HG02885 (cell line): ENCODE measurements at regions not wholly inside any gene's neighbourhood (a gene's known extent, or its start where the extent isn't known, plus 50 kb on each side); places are given as distances from the start of the nearest gene placed in this dataset.
"Not testable (repeated sequence)": the region's sequence is repeated elsewhere in the genome, so short reads cannot be mapped to it uniquely, and the experiment has no call there.

Source experiments
- ATAC-seq: cut with Tn5 transposase; IDR thresholded peaks from one replicate; pipeline ENCODE4 v1.9.1; 2021; ENCODE audit warnings: mild to moderate bottlenecking; ENCODE audit not compliant: unreplicated experiment, poor library complexity

DNA sequence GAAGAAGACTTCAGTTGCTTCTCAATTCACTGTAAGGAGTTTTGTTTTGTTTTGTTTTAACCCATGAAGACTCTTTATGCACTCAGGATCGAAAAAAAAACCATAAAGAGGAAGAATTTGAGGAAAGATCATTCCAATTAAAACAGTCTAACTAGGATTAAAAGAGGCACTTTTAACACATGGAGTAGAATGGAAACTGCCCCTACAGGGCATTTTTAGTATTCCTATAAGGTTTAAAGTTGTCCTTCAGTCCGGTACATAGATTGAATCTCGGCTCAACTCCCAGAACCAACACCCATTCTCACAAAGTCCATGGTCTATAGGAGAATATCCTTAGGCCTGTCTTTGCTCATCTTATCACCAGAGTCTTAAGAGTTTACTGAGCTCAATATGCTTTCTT lies 469.6 kb downstream of the DTWD2 start:
- ATAC-seq: no peak

DNA sequence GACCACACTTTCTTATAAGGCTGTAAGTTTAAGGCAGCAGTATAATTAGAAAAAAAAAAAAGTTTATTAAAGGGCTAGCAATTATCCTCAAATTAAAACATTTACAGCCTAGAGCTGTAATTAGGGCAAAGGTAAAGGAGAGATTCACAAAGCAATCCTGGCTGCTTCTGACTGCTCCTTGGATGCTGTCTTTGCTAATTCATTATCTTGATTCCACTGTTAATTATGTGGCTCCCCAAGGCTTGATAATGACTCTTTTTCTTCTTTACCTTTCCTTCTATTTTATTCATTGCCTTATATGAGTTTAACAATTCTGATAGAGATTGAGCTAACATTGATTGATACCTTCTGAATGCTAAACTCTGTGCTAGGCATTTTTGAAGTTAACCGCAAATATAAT lies 476.5 kb downstream of the DTWD2 start:
- ATAC-seq: no peak

DNA sequence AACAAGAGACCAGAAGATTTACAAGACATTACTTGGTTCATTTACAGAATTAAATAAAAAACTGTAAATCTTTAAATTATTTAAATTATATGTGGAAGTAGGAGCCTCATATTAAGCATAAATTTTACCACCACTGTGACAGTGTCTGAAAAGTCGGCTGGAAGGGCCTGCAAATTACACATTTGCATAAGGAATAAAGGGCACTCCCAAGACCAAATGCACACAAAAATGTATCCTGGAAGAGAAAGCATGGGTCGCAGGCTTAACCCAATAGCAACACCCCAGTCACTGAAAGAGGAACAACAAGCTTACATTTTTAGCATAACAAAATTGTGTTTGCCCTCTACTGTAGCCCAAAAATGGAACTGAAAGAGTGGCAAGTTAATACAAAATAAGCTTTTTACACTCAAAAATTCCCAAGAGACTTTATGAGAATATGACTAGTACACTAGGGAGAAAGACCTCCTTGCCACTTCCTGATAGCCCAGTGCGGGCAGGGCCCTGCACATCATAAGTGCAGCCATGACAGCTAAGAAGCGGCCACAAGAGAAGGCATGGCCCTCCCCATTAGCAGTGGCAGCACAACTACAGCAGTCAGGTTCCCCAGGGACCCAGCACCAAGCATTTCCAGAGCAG lies 482.0 kb downstream of the DTWD2 start:
- ATAC-seq: peak; percentile 81

DNA sequence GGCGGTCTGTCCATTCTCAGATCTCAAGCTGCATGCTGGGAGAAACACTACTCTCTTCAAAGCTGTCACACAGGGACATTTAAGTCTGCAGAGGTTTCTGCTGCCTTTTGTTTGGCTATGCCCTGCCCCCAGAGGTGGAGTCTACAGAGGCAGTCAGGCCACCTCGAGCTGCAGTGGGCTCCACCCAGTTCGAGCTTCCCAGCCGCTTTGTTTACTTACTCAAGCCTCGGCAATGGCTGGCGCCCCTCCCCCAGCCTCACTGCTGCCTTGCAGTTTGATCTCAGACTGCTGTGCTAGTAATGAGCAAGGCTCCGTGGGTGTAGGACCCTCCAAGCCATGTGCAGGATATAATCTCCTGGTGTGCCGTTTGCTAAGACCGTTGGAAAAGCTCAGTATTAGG lies 486.1 kb downstream of the DTWD2 start:
- ATAC-seq: not testable (repeated sequence)

DNA sequence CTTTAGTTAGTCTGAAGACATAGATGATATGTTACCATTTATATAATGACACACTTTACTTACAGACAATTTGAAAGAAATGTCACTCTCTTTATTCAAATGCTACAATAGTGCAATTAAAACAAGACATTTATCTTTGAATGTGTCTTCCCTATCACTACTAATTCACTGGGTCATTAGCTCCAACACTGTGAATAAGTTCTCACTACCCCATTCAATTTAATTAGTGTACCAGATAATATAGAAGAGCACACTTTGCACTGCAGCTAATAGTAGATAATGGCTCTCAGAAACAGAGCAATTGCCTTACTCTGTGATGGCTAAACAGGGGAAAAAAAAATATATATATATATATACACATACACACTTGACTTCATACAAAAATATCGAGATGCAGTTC lies 497.0 kb downstream of the DTWD2 start:
- ATAC-seq: no peak

DNA sequence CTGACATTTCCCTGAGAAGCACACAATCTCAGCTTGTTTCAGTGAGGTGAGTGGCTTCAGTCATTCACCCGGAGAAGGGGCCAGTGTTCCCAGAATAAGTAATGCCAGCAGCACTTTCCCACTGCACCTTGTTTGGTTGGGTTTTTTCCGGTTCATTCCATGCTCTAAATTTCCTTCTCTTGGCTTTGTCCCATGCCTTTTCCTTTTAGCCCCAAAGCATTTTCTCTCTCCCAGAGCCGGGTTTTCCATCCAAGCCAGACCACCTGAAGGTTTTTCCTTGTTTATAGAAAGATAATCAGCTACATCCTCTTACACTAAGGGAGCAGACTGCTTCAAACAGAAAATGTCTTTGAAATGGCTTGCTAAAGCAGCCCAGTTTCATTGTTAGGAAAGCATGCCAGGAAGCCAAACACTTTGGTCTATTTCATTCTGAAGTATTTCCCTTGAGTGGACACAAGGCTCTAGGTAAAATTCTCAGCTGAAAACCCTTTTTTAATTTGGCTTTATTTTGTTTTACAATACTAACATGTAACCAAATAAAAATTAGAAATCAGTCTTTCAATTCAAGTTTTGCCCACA lies 501.6 kb downstream of the DTWD2 start:
- ATAC-seq: no peak

DNA sequence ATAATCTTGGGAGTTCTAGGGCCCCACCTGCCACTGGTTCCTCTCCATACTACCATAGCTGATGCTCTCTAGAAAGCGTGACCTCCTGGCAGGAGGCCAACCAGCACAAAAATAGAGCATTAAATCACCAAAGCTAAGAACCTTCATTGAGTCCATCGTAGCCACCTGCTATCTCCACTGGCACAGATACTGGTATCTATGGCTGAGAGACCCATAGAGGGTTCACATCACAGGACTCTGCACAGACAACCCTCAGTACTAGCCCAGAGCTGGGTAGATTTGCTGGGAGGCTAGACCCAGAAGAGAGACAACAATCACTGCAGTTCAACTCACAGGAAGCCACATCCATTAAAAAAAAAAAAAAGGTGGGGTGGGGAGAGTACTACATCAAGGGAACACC lies 509.1 kb downstream of the DTWD2 start:
- ATAC-seq: no peak

DNA sequence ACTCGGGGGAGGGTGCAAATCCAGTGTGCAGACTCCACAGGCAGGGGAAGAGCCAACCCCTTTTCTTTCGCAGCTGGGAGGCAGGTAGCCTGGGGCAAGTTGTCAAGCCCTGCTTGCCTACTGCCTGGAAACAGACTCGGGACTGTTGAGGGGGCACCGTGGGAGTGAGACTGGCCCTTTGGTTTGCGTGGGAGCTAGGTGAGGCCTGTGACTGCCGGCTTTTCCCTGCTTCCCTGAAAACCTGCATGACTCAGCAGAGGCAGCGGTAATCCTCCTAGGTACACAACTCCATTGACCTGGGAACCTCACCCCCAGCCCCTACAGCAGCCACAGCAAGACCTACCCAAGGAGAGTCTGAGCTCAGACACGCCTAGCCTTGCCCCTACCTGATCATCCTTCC lies 509.5 kb downstream of the DTWD2 start:
- ATAC-seq: no peak

DNA sequence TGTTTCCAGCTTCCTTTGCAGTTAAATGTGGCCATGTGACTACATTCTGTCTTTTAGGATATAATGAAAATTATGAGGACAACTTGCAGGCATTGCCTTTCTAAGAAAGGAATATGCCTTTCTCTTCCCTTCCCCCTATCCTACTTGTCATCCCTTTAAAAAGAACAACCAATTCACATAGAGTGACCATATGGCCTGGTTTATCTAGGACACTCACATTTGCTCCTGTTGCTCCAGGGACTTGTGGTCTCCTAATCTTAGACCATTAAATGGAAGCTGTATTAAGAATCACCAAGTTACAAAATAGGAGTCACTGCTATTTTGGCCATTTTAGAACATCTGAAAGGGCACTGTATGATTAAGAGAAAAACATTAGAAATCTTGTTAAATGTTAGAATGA lies 520.3 kb downstream of the DTWD2 start:
- ATAC-seq: no peak

DNA sequence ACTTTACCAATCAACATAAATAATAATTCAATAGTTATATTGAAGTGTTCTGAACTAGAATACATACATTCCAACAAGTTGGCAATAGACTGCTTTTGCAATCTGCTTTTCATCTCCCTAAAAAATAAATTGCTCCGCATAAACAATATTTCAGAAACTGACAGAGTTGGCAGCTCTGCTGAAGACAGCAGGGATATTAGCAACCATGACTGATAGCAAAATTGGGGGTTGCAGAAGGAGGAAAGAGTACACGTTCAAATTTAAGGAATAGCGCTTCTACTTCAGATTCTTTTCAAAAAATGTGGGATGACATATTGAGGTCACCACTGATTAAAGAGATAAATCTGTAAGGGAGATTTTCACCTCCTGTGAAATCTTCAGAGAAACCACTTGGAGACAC lies 521.2 kb downstream of the DTWD2 start:
- no peak for ATAC-seq

DNA sequence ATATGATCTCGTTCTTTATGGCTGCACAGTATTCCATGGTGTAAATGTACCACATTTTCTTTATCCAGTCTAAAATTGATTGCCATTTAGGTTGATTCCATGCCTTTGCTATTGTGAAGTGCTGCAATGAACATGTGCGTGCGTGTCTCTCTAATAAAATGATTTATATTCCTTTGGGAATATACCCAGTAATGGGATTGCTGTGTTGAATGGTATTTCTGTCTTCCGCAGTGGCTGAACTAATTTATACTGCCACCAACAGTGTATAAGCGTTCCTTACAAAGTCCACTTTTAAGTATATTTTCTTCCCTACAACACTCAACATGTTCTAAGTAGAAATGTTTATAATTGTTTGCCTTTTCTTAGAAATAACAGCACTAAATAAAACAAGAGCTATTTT lies 521.9 kb downstream of the DTWD2 start:
- no peak for ATAC-seq

DNA sequence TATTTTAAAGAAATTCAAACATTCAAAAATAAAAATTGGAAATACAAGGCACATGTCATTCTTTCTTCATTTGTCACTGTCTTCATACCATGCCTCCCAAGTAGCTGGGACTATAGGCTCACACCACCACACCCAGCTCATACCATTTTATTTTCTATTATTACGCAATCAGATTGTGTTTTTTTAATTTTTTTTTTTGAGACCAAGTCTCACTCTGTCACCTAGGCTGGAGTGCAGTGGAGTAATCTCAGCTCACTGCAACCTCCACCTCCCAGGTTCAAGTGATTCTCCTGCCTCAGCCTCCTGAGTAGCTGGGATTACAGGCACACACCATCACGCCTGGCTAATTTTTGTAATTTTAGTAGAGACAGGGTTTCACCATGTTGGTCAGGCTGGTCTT lies 526.1 kb downstream of the DTWD2 start:
- ATAC-seq: not testable (repeated sequence)

DNA sequence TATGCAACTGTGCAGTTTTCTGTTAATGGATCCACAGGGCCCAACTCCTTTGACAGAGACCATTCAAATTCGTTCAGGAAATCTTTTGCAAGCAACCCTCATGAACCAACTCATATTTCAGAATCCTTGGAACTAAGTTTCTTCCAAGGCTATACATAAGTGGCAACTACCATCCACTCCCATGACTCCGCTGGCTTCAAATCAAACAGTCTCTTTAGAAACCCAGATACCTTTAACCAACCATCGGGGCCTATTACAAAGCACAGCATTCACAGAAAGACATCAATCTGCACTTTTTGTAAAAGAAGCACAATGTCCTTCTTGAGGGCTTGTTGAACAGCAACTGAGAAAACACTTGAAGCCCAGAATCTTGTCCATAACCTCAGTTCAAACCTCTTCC lies 526.9 kb downstream of the DTWD2 start:
- ATAC-seq: no peak

DNA sequence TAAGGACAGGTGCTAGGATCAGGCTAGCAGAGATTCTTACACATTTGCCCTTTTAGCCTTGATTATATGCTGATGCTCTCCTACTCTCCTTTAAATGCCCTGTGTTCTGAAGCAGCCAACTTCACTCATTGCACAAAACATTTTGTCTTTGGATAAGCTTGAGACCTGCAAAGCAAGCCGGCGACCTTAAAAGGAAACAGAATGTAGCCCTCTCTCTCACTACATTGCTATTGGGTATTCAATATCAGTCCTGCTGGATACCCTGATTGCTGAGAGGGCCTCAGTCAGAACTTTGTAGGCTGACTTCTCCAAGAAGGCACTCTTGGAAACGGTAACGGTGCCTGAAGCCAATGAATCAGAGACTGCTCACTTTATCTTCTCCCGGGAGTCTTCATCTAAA lies 528.9 kb downstream of the DTWD2 start:
- ATAC-seq: no peak

DNA sequence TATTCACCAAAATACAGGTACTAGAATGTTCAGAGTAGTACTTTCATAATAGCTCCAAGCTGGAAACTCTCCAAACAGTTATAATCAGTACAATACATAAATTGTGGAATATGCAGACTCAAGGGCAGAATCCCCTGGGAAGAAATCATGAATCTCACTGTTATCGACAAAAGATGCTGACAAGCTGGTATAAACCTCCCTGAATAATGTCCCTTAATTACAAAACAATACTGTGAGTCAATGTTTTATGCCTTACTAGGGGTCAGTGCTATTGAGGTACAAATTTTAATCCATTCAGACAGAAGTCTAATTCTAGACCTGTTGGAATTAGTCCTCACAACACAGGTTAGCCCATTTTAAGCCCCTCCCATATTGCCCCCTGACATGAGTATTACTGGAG lies 532.3 kb downstream of the DTWD2 start:
- ATAC-seq: no peak

DNA sequence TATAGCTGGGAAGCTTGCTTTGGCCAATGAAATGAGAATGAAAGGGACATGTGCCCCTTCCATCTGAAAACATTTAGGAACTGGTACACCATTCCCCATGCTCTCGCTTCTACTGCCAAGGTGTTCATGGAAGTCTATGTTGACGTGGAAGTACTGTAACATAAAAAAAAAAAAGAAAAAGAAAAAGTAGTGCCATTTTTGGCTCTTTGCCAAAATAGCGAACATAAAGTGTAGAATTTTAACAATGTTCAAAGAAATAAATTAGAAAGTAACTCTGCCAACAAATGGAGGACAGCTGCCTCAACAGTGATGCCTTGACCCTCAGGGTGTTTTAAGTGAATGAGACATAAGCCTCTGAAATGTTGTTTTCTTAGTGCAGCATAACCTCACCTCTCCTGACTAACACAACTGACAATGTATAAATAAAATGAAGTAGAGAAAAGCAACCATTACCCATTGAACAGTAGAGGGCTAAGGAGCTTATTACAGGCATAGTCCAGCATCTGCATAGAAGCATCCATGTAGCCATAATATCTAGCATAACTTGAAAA lies 536.6 kb downstream of the DTWD2 start:
- ATAC-seq: no peak

DNA sequence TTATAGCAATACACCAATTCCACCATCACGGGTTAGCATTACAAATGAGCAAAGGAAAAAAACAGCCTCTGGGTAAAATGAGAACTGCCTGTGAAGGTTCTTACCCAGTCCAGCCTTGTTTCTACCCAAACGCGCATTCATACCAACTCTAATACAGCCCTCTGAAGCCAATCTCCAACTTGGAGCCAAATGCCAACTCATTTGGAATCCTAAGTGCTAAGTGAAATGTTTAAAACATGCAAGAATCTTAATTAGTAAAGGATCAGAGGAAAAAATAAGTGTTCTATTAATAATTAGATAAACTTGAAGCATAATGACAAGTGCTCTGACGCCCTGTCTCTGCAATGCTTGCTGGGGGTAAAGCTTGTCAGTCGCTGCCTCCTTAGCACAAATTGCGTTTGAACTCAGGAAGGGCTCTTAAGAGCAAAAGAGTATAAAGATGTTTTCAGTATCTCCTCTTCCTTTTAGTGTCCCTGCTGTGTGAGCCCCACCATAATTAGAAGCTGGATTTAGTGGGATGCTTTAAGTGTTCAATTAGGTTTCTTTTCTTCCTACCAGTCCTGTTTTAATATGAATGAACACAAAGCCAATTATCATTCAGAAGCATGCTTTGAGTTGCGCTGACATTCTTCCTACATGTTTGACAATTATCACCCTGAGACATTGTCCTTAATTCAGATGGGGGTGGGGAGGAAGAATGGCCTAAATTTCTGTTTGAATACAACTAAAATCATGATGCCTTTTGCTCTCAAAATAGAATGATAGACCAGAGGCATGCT lies 537.6 kb downstream of the DTWD2 start:
- no peak for ATAC-seq

DNA sequence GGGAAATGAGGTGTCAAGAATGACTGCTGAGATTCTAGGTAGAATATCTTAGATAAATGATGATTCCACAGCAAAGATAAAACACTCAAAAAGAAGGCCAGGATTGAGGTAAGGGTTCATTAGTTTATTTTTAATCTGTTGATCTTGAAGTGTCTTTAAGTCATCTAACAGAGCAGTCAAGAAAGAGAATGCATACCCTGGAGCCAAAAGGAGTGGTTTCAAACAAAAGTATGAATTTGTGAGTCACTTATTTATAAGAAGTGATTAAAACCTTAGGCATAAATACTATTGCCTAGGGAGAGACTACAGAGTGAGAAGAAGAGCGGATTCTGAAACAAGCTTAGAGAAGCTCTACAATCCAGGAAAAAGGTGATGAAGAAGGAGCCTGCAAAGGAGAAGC lies 541.0 kb downstream of the DTWD2 start:
- no peak for ATAC-seq

DNA sequence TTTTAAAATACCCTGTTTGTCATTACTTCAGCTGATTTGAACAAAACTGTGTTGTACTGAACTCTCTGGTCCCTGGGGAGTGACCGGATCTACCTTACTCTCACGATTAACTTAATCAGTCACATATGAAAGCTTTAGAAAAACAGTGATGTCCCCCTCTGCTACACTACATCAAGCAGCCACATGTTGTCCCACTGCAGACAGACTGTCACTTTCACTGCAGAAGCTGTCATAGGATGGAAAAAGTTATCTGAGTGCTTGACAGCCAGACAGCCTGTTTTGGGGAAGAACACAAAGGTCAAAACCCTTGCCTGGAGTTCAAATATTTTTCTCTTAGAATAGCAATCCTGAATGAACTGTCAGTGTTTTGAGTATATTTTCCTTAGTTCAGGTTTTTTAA lies 546.4 kb downstream of the DTWD2 start:
- ATAC-seq: no peak

DNA sequence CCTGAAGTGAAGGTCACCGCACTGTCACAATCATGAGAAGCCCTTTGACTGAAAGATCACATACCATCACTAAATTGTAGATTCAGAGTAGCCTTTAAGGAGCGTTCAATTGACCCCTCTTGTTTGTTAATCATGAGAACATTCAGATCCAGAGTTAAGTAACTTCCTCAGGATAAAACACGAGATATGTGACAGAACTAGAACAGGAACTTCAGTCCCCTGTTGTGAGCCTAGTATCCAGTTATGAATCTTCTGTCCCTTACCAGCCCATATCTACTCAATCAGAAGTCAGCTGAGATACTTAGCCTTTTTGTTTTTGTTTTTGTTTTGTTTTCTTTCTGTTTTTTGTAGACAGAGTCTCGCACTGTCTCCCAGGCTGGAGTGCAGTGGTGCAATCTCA lies 547.3 kb downstream of the DTWD2 start:
- no peak for ATAC-seq

DNA sequence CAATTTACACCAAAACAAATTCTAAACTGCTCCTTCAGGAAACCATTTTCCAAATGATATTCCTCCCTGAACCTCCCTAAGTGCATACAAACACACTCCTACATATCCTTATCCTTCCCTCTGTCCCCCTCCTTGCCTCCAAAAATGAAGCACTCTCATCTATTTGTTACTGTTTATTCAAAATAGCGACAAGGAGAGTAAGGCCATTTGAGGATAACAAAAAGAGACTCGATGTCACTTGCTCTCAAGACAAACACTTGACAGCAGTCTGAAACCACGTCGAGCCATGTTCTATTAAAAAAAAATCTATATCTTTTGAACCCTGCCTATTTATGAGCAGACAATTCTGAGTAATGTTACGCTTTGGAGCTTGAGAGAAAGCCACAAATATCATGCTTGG lies 547.9 kb downstream of the DTWD2 start:
- ATAC-seq: no peak

DNA sequence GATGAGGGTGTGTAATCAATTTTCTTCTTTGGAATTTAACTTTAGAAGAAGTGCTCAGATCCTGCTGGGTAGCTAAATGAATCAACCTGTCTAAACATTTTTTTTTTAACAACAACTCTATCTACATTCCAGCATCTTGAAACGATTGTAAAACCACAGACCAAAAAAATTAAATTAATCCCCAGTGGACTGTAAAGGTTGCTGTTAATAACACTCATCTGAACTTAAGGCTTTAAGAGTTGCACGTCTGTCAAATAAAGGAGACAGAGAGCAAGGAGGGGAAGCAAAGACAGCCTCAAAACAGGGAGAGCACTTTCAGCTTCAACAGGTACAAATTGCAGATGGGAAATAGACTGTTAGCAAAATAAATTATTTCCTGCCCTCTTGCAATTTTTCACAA lies 548.5 kb downstream of the DTWD2 start:
- no peak for ATAC-seq
